ENCODE measurements at regions not wholly inside any gene's neighbourhood (a gene's known extent, or its start where the extent isn't known, plus 50 kb on each side); places are given as distances from the start of the nearest gene placed in this dataset.

- no CpG with 5 or more reads among the region's 2 CpGs for WGBS, 2 donors (ENCODE audit: extremely low coverage in 2 of 2, insufficient read length in 2 of 2, insufficient replicate concordance in 1 of 2)
- no peak overlapping the region for H3K4me2 ChIP-seq (ENCODE audit: insufficient read depth, low read length, poor library complexity, severe bottlenecking)
- no peak overlapping the region for H2BK12ac ChIP-seq (ENCODE audit: low read length)
- no peak overlapping the region for H2BK5ac ChIP-seq (ENCODE audit: low read length)
- no peaks in the 10 kb centered on the region for H3K36me3 ChIP-seq (replicated peaks in 1 of 2; ENCODE audit: control insufficient read depth in 2 of 2, insufficient read depth in 2 of 2, low read length in 2 of 2)
- no peak overlapping the region for H2AFZ ChIP-seq (ENCODE audit: low read length)
- no peak overlapping the region for H3K18ac ChIP-seq (ENCODE audit: low read length)
- H3K4me1 ChIP-seq (ENCODE audit: control insufficient read depth in 2 of 2, insufficient read depth in 1 of 2, low read depth in 1 of 2, low read length in 2 of 2): no peaks in the 10 kb centered on the region
- no peak overlapping the region for H4K91ac ChIP-seq (ENCODE audit: low read depth, low read length, poor library complexity)
- no peaks in the 10 kb centered on the region for H3K27me3 ChIP-seq (ENCODE audit: control insufficient read depth in 3 of 3, insufficient read depth in 3 of 3, low read depth in 1 of 3, low read length in 3 of 3)
- H2BK120ac ChIP-seq (ENCODE audit: low read depth, low read length): no peak overlapping the region
- H3K14ac ChIP-seq (ENCODE audit: low read length): no peak overlapping the region
- H3K4ac ChIP-seq (ENCODE audit: low read length): no peak overlapping the region
- H3K27ac ChIP-seq (replicated peaks; ENCODE audit: low read length): no peak overlapping the region
- H3K4me3 ChIP-seq (ENCODE audit: low read length in 2 of 2): no peak overlapping the region
- no peak overlapping the region for H4K8ac ChIP-seq (ENCODE audit: low read depth, low read length)
- H3K79me1 ChIP-seq (ENCODE audit: low read depth, low read length): no peaks in the 10 kb centered on the region
- no peak overlapping the region for H3K23ac ChIP-seq (ENCODE audit: low read depth, low read length, poor library complexity)
- H3K9me3 ChIP-seq (replicated peaks in 1 of 2; ENCODE audit: control insufficient read depth in 2 of 2, insufficient read depth in 1 of 2, low read depth in 1 of 2, low read length in 2 of 2): no peaks in the 10 kb centered on the region
- no peak overlapping the region for H2BK15ac ChIP-seq (ENCODE audit: low read length)
- no peak for DNase-seq (ENCODE audit: low spot score)
- H2AK5ac ChIP-seq (ENCODE audit: low read depth, low read length): no peak overlapping the region
- H3K9ac ChIP-seq (ENCODE audit: low read depth, low read length, poor library complexity): no peak overlapping the region
Measured at GRCh38 chr6:50461696-50462095, 251.6 kb upstream of the TFAP2D start.

- no peak overlapping the region for H3K14ac ChIP-seq (ENCODE audit: low read length)
- H3K4me3 ChIP-seq (ENCODE audit: low read length in 2 of 2): no peak overlapping the region
- H2BK5ac ChIP-seq (ENCODE audit: low read length): no peak overlapping the region
- no peak overlapping the region for H2BK120ac ChIP-seq (ENCODE audit: low read depth, low read length)
- no peak overlapping the region for H3K18ac ChIP-seq (ENCODE audit: low read length)
- WGBS, 2 donors (ENCODE audit: extremely low coverage in 2 of 2, insufficient read length in 2 of 2, insufficient replicate concordance in 1 of 2): no CpG with 5 or more reads among the region's 4 CpGs
- H4K91ac ChIP-seq (ENCODE audit: low read depth, low read length, poor library complexity): no peak overlapping the region
- H3K79me1 ChIP-seq (ENCODE audit: low read depth, low read length): no peaks in the 10 kb centered on the region
- no peak overlapping the region for H3K4ac ChIP-seq (ENCODE audit: low read length)
- H2AFZ ChIP-seq (ENCODE audit: low read length): no peak overlapping the region
- H4K8ac ChIP-seq (ENCODE audit: low read depth, low read length): no peak overlapping the region
- H2AK5ac ChIP-seq (ENCODE audit: low read depth, low read length): no peak overlapping the region
- H3K27me3 ChIP-seq (ENCODE audit: control insufficient read depth in 3 of 3, insufficient read depth in 3 of 3, low read depth in 1 of 3, low read length in 3 of 3): no peaks in the 10 kb centered on the region
- H3K4me2 ChIP-seq (ENCODE audit: insufficient read depth, low read length, poor library complexity, severe bottlenecking): no peak overlapping the region
- no peak overlapping the region for H3K9ac ChIP-seq (ENCODE audit: low read depth, low read length, poor library complexity)
- no peaks in the 10 kb centered on the region for H3K36me3 ChIP-seq (replicated peaks in 1 of 2; ENCODE audit: control insufficient read depth in 2 of 2, insufficient read depth in 2 of 2, low read length in 2 of 2)
- no peaks in the 10 kb centered on the region for H3K9me3 ChIP-seq (replicated peaks in 1 of 2; ENCODE audit: control insufficient read depth in 2 of 2, insufficient read depth in 1 of 2, low read depth in 1 of 2, low read length in 2 of 2)
- no peak overlapping the region for H2BK12ac ChIP-seq (ENCODE audit: low read length)
- H3K27ac ChIP-seq (replicated peaks; ENCODE audit: low read length): no peak overlapping the region
- no peaks in the 10 kb centered on the region for H3K4me1 ChIP-seq (ENCODE audit: control insufficient read depth in 2 of 2, insufficient read depth in 1 of 2, low read depth in 1 of 2, low read length in 2 of 2)
- no peak overlapping the region for H3K23ac ChIP-seq (ENCODE audit: low read depth, low read length, poor library complexity)
- H2BK15ac ChIP-seq (ENCODE audit: low read length): no peak overlapping the region
- DNase-seq (ENCODE audit: low spot score): no peak
Measured at GRCh38 chr6:50463931-50464330, 249.4 kb upstream of the TFAP2D start.

- H3K9me3 ChIP-seq (replicated peaks in 1 of 2; ENCODE audit: control insufficient read depth in 2 of 2, insufficient read depth in 1 of 2, low read depth in 1 of 2, low read length in 2 of 2): no peaks in the 10 kb centered on the region
- H2BK12ac ChIP-seq (ENCODE audit: low read length): no peak overlapping the region
- DNase-seq (ENCODE audit: low spot score): no peak
- H3K9ac ChIP-seq (ENCODE audit: low read depth, low read length, poor library complexity): no peak overlapping the region
- no peak overlapping the region for H3K4me3 ChIP-seq (ENCODE audit: low read length in 2 of 2)
- H3K4me1 ChIP-seq (ENCODE audit: control insufficient read depth in 2 of 2, insufficient read depth in 1 of 2, low read depth in 1 of 2, low read length in 2 of 2): no peaks in the 10 kb centered on the region
- H3K4me2 ChIP-seq (ENCODE audit: insufficient read depth, low read length, poor library complexity, severe bottlenecking): no peak overlapping the region
- no peak overlapping the region for H3K14ac ChIP-seq (ENCODE audit: low read length)
- H2BK5ac ChIP-seq (ENCODE audit: low read length): no peak overlapping the region
- H3K27ac ChIP-seq (replicated peaks; ENCODE audit: low read length): no peak overlapping the region
- H4K91ac ChIP-seq (ENCODE audit: low read depth, low read length, poor library complexity): no peak overlapping the region
- H3K79me1 ChIP-seq (ENCODE audit: low read depth, low read length): no peaks in the 10 kb centered on the region
- no peak overlapping the region for H3K4ac ChIP-seq (ENCODE audit: low read length)
- no peaks in the 10 kb centered on the region for H3K27me3 ChIP-seq (ENCODE audit: control insufficient read depth in 3 of 3, insufficient read depth in 3 of 3, low read depth in 1 of 3, low read length in 3 of 3)
- no peak overlapping the region for H2BK120ac ChIP-seq (ENCODE audit: low read depth, low read length)
- no CpG with 5 or more reads among the region's 4 CpGs for WGBS, 2 donors (ENCODE audit: extremely low coverage in 2 of 2, insufficient read length in 2 of 2, insufficient replicate concordance in 1 of 2)
- no peak overlapping the region for H2AK5ac ChIP-seq (ENCODE audit: low read depth, low read length)
- no peak overlapping the region for H4K8ac ChIP-seq (ENCODE audit: low read depth, low read length)
- H2BK15ac ChIP-seq (ENCODE audit: low read length): no peak overlapping the region
- no peak overlapping the region for H3K18ac ChIP-seq (ENCODE audit: low read length)
- no peak overlapping the region for H3K23ac ChIP-seq (ENCODE audit: low read depth, low read length, poor library complexity)
- H2AFZ ChIP-seq (ENCODE audit: low read length): no peak overlapping the region
- H3K36me3 ChIP-seq (replicated peaks in 1 of 2; ENCODE audit: control insufficient read depth in 2 of 2, insufficient read depth in 2 of 2, low read length in 2 of 2): no peaks in the 10 kb centered on the region
Measured at GRCh38 chr6:50467931-50468330, 245.4 kb upstream of the TFAP2D start.

- Histone ChIP-seq H3K4me1 (ENCODE audit: control insufficient read depth in 2 of 2, insufficient read depth in 1 of 2, low read depth in 1 of 2, low read length in 2 of 2) (no peaks in the 10 kb centered on the region), H4K91ac (ENCODE audit: low read depth, low read length, poor library complexity) (no peak overlapping the region), H2AFZ (ENCODE audit: low read length) (no peak overlapping the region), H3K36me3 (replicated peaks in 1 of 2; ENCODE audit: control insufficient read depth in 2 of 2, insufficient read depth in 2 of 2, low read length in 2 of 2) (no peaks in the 10 kb centered on the region), H3K14ac (ENCODE audit: low read length) (no peak overlapping the region), H3K4me3 (ENCODE audit: low read length in 2 of 2) (no peak overlapping the region), H2BK15ac (ENCODE audit: low read length) (no peak overlapping the region), H3K23ac (ENCODE audit: low read depth, low read length, poor library complexity) (no peak overlapping the region), H3K4me2 (ENCODE audit: insufficient read depth, low read length, poor library complexity, severe bottlenecking) (no peak overlapping the region), H3K79me1 (ENCODE audit: low read depth, low read length) (no peaks in the 10 kb centered on the region), H2AK5ac (ENCODE audit: low read depth, low read length) (no peak overlapping the region), H3K27me3 (ENCODE audit: control insufficient read depth in 3 of 3, insufficient read depth in 3 of 3, low read depth in 1 of 3, low read length in 3 of 3) (no peaks in the 10 kb centered on the region), H2BK5ac (ENCODE audit: low read length) (no peak overlapping the region), H4K8ac (ENCODE audit: low read depth, low read length) (no peak overlapping the region), H3K9me3 (replicated peaks in 1 of 2; ENCODE audit: control insufficient read depth in 2 of 2, insufficient read depth in 1 of 2, low read depth in 1 of 2, low read length in 2 of 2) (no peaks in the 10 kb centered on the region), H3K18ac (ENCODE audit: low read length) (no peak overlapping the region), H2BK120ac (ENCODE audit: low read depth, low read length) (no peak overlapping the region), H2BK12ac (ENCODE audit: low read length) (no peak overlapping the region), H3K9ac (ENCODE audit: low read depth, low read length, poor library complexity) (no peak overlapping the region), H3K4ac (ENCODE audit: low read length) (no peak overlapping the region), H3K27ac (replicated peaks; ENCODE audit: low read length) (no peak overlapping the region)
- no peak for DNase-seq (ENCODE audit: low spot score)
- no CpG with 5 or more reads among the region's 8 CpGs for WGBS, 2 donors (ENCODE audit: extremely low coverage in 2 of 2, insufficient read length in 2 of 2, insufficient replicate concordance in 1 of 2)
Measured at GRCh38 chr6:50471041-50471440, 242.3 kb upstream of the TFAP2D start.

All from neuronal stem cell (in vitro differentiated cells).